ENCODE measurements at regions not wholly inside any gene's neighbourhood (a gene's known extent, or its start where the extent isn't known, plus 50 kb on each side); places are given as distances from the start of the nearest gene placed in this dataset.
"Not testable (repeated sequence)": the region's sequence is repeated elsewhere in the genome, so short reads cannot be mapped to it uniquely, and the experiment has no call there.

DNA sequence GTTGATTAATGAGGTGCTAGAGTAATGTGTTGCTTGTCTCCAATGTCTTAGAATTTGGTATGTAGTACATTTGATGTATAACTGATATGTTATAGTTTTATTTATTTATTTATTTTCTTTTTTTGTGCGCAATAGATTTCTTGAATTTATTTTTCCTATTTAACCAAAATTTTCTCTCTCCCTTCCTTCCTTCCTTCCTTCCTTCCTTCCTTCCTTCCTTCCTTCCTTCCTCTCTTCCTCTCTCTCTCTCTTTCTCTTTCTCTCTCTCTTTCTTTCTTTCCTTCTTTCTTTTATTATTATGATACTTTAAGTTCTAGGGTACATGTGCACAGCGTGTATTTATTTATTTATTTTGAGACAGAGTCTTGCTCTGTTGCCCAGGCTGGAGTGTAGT, 256.2 kb upstream of the TBL1XR1 start:
- DNase-seq (ENCODE audit: low spot score in 2 of 2) = no peak
- H3K36me3 ChIP-seq = no peaks in the 10 kb centered on the region
- H3K9me3 ChIP-seq = no peaks in the 10 kb centered on the region
- H3K27me3 ChIP-seq = no peaks in the 10 kb centered on the region
- TF ChIP-seq CTCF (IDR thresholded peaks at IDR 0.05) (no peak), POLR2AphosphoS5 (IDR thresholded peaks at IDR 0.05) (no peak), POLR2A (IDR thresholded peaks at IDR 0.05) (no peak)
- H3K27ac ChIP-seq = no peak overlapping the region
- intact Hi-C loops (cut with DNase I; ENCODE audit: low total_unique reads) = no loop called here
- H3K4me1 ChIP-seq = peaks cover 0 to 4% of the 10 kb centered on the region in 2 donors
- no peak overlapping the region for H3K4me3 ChIP-seq

DNA sequence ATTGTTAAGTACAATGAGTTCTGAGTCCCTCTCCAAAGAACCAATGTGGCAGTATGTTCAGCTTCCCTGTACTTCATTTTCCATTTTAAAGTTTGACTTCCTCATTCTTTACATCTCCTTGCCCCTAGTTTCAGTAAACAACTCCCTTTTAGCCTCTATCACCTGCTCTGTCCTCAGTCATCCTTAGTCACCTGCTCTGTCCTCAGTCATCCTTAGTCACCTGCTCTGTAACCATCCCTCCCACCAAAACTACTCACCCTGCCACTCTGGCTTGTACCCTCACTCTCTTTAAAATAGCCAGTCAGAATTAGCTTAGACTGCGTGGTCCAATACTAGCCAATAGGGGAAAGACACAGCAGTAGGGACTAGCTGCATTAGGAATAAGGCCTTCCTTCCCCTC, 259.9 kb upstream of the TBL1XR1 start:
- H3K36me3 ChIP-seq; intact Hi-C loops (cut with DNase I; ENCODE audit: low total_unique reads); H3K4me3 ChIP-seq; DNase-seq (ENCODE audit: low spot score in 2 of 2); H3K27me3 ChIP-seq; H3K27ac ChIP-seq; H3K4me1 ChIP-seq; H3K9me3 ChIP-seq: not testable (repeated sequence)

- TF ChIP-seq POLR2AphosphoS5 (IDR thresholded peaks at IDR 0.05) (peak in 1 of 3 donors; percentile 34), CTCF (IDR thresholded peaks at IDR 0.05) (no peak)
- intact Hi-C loops (cut with DNase I; ENCODE audit: low total_unique reads) = no loop called here
- no peak for DNase-seq (ENCODE audit: low spot score in 2 of 2)
- Histone ChIP-seq H3K27me3 (no peaks in the 10 kb centered on the region), H3K4me3 (no peak overlapping the region), H3K9me3 (no peaks in the 10 kb centered on the region), H3K4me1 (no peaks in the 10 kb centered on the region), H3K27ac (no peak overlapping the region), H3K36me3 (no peaks in the 10 kb centered on the region)
These were observed 262.1 kb upstream of the TBL1XR1 start for GRCh38 chr3:177459401-177459800.

DNA sequence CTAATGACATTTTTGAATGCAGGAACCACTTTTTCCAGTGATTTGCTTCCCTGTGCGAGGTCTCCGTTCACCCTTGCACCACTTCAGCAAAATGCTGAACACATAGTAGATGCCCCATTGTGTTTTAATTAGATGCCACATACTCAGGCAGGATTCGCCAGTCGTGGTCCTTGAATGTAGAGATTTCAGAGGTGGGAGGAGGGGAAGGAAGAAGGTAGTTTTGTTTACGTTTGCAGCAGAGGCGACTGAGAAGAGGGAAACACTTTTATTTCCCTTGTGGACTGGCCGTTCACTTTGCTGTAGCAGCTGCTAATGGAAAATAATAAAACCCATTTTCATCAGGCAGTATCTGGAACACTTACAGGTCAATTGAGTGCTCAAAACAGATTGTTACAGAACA, 262.8 kb upstream of the TBL1XR1 start:
- no peaks in the 10 kb centered on the region for H3K9me3 ChIP-seq
- no peaks in the 10 kb centered on the region for H3K4me1 ChIP-seq
- DNase-seq (ENCODE audit: low spot score in 2 of 2) = no peak
- no peaks in the 10 kb centered on the region for H3K27me3 ChIP-seq
- TF ChIP-seq POLR2AphosphoS5 (IDR thresholded peaks at IDR 0.05) = no peak
- no peak for TF ChIP-seq POLR2A (IDR thresholded peaks at IDR 0.05)
- no peak for TF ChIP-seq CTCF (IDR thresholded peaks at IDR 0.05)
- H3K4me3 ChIP-seq = no peak overlapping the region
- no peak overlapping the region for H3K27ac ChIP-seq
- intact Hi-C loops (cut with DNase I; ENCODE audit: low total_unique reads) = no loop called here
- H3K36me3 ChIP-seq = no peaks in the 10 kb centered on the region

GRCh38 chr3:177461765-177462164, 264.5 kb upstream of the TBL1XR1 start:
- no peaks in the 10 kb centered on the region for H3K27me3 ChIP-seq
- H3K4me3 ChIP-seq = no peak overlapping the region
- TF ChIP-seq POLR2AphosphoS5 (IDR thresholded peaks at IDR 0.05) (no peak), POLR2A (IDR thresholded peaks at IDR 0.05) (no peak), CTCF (IDR thresholded peaks at IDR 0.05) (no peak)
- H3K27ac ChIP-seq = no peak overlapping the region
- no peak for DNase-seq (ENCODE audit: low spot score in 2 of 2)
- intact Hi-C loops (cut with DNase I; ENCODE audit: low total_unique reads) = no loop called here
- H3K36me3 ChIP-seq = no peaks in the 10 kb centered on the region
- H3K4me1 ChIP-seq = no peaks in the 10 kb centered on the region
- H3K9me3 ChIP-seq = no peaks in the 10 kb centered on the region

DNA sequence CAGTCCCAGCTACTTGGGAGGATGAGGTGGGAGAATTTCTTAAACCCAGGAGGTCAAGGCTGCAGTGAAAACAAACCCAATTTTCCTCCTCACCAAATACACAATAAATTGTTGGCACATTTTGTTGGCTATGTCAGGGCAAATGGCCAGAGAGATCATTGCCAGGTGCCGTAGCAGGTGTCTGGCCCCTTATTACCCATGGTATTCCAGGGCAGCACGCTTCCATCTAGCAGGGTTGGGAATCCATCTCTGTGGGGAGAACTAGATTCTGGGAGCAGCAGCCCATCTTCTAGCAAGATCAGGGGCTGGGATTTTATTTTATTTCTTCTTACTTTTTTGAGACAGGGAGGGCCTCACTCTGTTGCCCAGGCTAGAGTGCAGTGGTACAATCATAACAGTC, 266.1 kb upstream of the TBL1XR1 start:
- not testable (repeated sequence) for H3K4me1 ChIP-seq, H3K27ac ChIP-seq

More for the DNA sequence above, 266.1 kb upstream of the TBL1XR1 start:
- H3K27me3 ChIP-seq; DNase-seq (ENCODE audit: low spot score in 2 of 2); H3K9me3 ChIP-seq; H3K36me3 ChIP-seq; H3K4me3 ChIP-seq; intact Hi-C loops (cut with DNase I; ENCODE audit: low total_unique reads): not testable (repeated sequence)

Measured in breast epithelium (tissue), 4 donors.